CD4-positive, alpha-beta T cell treated with Interleukin-12 subunit alpha and Interleukin-12 subunit beta, for 1 hour (primary cell): ENCODE measurements at regions not wholly inside any gene's neighbourhood (a gene's known extent, or its start where the extent isn't known, plus 50 kb on each side); places are given as distances from the start of the nearest gene placed in this dataset.
A peak's percentile ranks its signal among the peaks of the same experiment; 100 is the strongest.
"Not testable (repeated sequence)": the region's sequence is repeated elsewhere in the genome, so short reads cannot be mapped to it uniquely, and the experiment has no call there.

ENCODE experiments used
- DNase-seq: peaks from one replicate; pipeline ENCODE4 v3.0.0-alpha.2; 2020

DNA sequence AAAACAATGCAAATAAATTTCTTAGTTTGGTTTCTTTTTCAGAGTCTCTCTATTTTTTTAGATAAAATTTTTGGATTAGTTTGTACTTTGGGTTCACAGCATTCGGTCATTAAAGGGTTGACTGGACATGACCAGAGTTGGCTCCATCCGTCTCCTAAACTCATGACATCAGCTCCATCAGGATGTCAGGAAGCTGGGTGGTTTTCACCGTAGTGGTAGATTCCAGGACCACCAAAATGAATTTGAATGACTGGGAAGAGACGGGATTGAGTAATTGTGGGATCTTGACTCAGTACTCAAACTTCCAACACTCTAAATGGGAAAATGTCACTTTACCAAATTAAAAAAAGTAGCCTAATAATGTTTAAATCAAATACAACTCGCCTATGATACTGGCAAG is 279.2 kb upstream of the DUSP10 start:
- no peak for DNase-seq

DNA sequence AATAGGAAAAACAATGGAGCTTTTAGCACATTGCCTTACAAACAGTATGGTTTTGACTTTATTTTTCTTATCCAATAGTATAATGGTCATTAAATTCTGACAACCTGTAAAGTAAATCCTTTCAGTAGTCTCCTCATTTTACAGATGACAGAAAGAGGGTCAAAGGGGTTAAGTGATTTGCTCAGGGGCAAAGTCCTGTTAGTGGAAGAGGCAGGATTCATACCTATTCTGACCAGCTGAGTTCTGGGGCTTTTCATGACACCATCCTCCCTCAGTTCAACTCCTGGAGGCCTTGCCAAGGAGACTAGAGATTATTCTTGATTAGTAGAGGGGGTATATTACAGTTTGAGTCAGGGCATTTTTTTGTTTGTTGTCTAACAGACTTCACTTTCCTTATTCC is 278.7 kb upstream of the DUSP10 start:
- DNase-seq = no peak

- DNase-seq = no peak
Measured at GRCh38 chr1:222019029-222019428, 277.1 kb upstream of the DUSP10 start.

DNA sequence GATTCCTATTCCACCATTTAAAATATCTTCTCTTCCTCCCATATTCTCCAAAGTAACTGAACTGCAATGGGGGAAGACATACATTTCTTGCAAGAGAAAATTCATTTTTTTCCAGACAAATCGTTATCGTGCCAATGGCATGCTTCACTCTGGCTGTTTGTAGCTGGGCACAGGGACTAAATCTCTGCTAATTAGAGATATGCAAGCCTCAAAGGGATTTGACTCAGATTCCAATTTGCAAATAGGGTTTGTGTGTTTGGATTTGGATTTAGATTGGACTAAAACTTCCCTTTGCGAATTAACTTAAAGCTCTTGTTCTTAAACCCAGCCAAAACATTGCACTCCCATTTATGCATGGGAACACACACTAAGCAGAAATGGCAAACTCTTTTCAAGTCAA is 276.2 kb upstream of the DUSP10 start:
- no peak for DNase-seq

- no peak for DNase-seq
Measured at GRCh38 chr1:222015686-222016085, 273.8 kb upstream of the DUSP10 start.

- no peak for DNase-seq
Measured at GRCh38 chr1:222014001-222014400, 272.1 kb upstream of the DUSP10 start.

- no peak for DNase-seq
Measured at GRCh38 chr1:222012816-222013215, 270.9 kb upstream of the DUSP10 start.

- no peak for DNase-seq
Measured at GRCh38 chr1:222010306-222010705, 268.4 kb upstream of the DUSP10 start.

- peak; percentile 39 for DNase-seq
Measured at GRCh38 chr1:222009105-222009730, 267.3 kb upstream of the DUSP10 start.

DNA sequence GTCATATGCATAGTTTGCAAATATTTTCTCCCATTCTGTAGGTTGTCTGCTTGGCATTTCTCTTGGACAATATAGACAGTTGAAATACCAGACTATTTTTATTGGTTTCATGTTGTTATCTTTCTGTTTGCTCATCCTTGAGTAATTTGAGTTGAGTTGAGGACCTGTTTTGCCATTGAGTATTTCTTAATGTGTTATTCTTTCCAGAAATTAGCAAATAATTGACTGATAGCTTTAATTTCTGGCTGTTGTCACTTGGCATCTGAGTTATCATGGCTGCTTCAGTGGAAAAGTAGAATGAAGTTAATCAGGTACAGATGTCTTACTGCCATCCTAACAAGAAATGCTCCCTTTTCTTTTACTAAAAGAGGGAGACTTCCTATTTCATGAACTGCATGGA is 264.8 kb upstream of the DUSP10 start:
- no peak for DNase-seq

- DNase-seq = no peak
Measured at GRCh38 chr1:222004784-222005183, 262.9 kb upstream of the DUSP10 start.

DNA sequence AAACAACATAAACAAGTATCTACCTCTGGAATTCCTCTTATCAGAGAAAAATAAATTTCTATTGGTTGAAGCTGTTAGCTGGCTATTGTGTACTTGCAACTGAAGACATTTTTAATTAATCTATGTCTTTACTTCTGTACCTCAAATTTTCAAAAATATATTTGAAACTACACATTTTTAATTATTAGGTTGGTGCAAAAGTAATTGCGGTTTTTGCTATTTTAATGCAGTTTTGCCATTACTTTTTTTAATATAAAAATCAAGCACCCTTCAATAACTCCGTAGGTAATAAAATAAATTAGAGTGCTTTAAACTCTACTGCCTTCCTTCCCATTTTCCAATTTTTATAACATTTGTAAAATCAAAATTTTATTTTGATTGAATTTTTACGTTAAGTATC is 262.1 kb upstream of the DUSP10 start:
- no peak for DNase-seq

DNA sequence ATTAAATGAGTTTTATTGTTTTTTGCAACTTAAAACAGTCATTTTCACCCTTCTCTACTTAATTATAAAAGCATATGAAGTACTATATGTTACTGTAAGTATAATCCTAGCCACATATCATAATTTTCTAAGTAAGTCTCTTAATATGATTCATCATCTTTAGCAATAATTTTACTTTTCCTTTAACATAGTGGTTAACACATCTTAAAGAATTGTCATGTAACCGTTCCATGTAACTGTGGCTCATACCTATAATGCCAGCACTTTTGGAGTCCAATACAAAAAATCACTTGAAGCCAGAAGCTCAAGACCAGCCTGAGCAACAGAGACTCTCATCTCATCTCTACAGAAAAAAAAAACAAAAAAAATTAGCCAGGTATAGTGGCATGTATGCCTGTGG is 260.6 kb upstream of the DUSP10 start:
- DNase-seq = no peak

GRCh38 chr1:222000131-222000530 is 258.2 kb upstream of the DUSP10 start:
- DNase-seq = no peak

DNA sequence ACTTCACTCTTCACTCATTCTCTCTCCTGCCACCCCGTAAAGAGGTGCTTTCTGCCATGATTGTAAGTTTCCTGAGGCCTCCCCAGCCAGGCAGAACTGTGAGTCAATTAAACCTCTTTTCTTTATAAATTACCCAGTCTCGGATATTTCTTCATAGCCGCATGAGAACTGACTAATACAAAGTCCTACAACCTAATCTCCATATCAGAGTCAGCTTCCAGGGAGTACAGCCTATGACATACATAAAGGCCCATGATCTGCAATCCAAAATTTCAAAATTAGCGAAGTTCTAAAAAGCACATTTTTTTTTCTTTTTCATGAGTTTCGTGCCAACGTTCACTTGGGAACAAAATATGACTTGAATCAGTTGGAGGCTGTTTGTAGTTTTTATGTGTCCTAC is 256.9 kb upstream of the DUSP10 start:
- no peak for DNase-seq

DNA sequence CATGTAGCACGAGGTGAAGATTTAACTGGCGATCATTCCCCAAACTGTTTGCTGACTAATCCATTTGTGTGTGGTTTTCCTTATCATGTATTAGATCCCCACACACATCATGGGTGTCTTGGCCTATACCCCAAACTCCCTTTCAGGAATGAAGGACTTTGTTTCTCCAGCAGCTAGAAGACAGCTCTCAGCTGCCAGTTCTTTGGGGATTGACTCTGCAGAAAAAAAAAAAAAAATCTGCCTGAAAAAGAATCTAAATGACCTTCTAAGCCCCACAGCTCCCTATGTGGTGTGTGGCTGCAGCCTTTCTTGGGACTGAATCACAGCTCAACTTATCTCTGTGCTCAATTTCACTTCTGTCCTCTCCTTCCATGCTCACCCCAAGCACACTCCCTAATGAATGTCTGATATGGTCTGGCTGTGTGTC is 256.3 kb upstream of the DUSP10 start:
- no peak for DNase-seq

- not testable (repeated sequence) for DNase-seq
Measured at GRCh38 chr1:221997012-221997411, 255.1 kb upstream of the DUSP10 start.

DNA sequence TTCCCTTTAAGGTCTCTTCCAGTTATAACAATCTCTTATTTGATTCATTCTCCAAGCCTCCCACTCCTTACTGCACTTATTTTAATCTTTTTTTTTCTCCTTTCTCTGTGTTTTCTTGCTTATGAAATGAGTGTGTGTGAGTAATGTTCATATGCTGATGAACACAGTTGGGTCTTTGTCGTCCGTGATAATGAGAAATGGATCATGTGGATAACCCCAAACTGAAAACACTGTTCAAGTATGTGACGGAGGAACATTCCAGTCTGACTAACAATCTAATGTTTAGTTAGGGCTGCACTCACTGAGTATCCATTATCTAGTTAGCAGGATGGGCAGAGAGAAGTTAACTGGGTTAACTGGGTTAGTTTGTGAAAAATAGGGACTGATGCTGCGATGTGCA is 253.1 kb upstream of the DUSP10 start:
- no peak for DNase-seq

DNA sequence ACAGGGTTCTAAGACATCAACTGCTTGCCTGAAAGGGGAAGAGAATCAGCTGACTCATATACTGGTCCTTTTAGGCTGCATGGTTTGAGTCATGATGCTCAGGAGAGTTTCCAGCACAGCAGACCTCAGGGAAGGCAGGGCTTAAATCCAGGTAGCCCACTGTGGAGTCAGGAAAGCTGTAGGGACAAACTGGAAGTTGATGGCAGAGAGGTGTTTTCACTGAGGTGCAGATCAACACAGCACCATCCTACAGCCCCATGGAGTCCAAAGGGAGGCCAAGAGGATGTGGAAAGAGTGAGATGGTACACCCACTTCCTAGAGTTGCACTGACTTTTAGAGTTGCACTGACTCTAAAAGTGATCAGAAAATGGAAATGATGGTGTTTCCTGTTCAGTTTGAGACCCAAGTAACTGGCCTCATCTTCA is 252.4 kb upstream of the DUSP10 start:
- DNase-seq = no peak

GRCh38 chr1:221993444-221993948 is 251.6 kb upstream of the DUSP10 start:
- DNase-seq = no peak

GRCh38 chr1:221992427-221992826 is 250.5 kb upstream of the DUSP10 start:
- no peak for DNase-seq

GRCh38 chr1:221991221-221991620 is 249.3 kb upstream of the DUSP10 start:
- DNase-seq = no peak

- DNase-seq = no peak
Measured at GRCh38 chr1:221989741-221990140, 247.9 kb upstream of the DUSP10 start.

GRCh38 chr1:221988829-221989228 is 246.9 kb upstream of the DUSP10 start:
- no peak for DNase-seq

DNA sequence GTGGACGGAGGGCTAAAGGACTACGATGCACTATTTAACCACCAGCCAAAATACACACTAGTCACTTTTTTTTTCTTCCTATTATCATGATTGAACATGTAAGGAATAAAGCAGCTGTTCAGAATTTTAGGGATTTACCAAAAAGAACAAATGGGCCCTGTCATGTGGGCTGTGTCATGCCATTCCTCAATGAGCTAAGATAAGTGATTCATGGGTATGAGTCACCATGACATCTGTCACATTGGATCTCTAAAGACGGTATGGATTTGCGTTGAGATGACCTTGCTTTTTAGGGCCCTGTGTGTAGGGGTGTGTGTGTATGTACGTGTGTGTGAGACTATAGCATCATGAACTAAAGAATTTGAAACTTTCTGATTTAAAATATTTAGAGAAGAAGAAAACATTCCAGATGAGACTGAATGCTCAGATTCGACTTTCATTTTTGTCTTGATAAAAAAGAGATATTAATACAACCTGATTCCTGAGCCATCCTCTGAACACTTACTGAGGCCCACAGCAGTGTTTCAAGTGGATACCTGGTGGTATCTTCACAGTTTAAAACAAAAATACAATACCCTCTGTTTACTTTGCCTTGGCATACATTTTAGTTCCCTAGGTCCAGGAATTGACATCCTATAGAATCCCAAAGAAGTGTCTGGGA is 246.1 kb upstream of the DUSP10 start:
- DNase-seq = no peak
